ENCODE measurements at regions not wholly inside any gene's neighbourhood (a gene's known extent, or its start where the extent isn't known, plus 50 kb on each side); places are given as distances from the start of the nearest gene placed in this dataset.

DNA sequence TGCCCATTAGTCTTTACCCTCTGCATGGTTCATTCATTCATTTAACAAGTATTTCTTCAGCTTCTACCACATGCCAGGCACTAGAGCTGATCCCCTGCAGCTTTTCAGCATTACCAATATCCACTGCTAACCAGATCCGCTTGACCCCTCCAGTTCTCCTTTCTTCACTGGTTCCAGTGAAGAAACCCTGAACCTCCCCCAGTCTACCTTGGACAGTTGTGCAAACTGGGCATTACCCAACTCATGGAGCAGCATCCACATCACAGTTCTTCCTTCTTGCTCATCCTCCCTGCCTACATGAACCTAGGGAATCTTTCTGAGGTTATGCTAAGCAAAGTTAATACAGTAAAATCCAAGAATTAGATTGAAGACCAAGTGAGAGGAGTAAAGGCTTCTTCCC lies 78.7 kb upstream of the SERP2 start:
- H3K27me3 Mint-ChIP-seq (ENCODE audit: low read depth), result peaks cover 16% of the 10 kb centered on the region
- no peak for DNase-seq (ENCODE audit: low spot score)
- peaks cover 20% of the 10 kb centered on the region for H3K4me1 Mint-ChIP-seq (ENCODE audit: low read depth)
- no peak overlapping the region for H3K4me3 Mint-ChIP-seq
- H3K36me3 Mint-ChIP-seq (ENCODE audit: low read depth), result no peaks in the 10 kb centered on the region
- H3K27ac Mint-ChIP-seq, result no peak overlapping the region
- H3K9me3 Mint-ChIP-seq, result no peaks in the 10 kb centered on the region

DNA sequence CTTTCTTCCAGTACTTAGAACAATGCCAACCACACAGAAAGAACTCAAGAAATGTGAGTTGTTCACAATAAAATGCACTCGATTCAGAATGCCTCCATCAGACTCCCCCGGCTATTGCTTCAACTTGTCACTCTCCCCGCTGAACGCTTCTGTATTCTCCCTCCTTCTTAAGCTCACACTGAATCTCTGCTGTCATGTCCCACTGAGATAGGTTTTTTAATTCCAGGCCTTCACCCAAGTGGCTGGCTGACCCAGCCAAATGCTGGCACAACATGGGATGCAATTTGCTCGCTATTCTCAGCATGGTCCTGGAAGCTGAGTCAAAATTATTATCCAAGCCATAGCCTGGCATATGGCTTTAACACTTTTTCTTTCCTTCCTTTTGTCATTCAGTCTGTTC lies 76.8 kb upstream of the SERP2 start:
- no peak overlapping the region for H3K27ac Mint-ChIP-seq
- H3K4me3 Mint-ChIP-seq, result no peak overlapping the region
- DNase-seq (ENCODE audit: low spot score), result no peak
- H3K36me3 Mint-ChIP-seq (ENCODE audit: low read depth), result no peaks in the 10 kb centered on the region
- peaks cover 2% of the 10 kb centered on the region for H3K27me3 Mint-ChIP-seq (ENCODE audit: low read depth)
- H3K4me1 Mint-ChIP-seq (ENCODE audit: low read depth), result peaks cover 28% of the 10 kb centered on the region
- H3K9me3 Mint-ChIP-seq, result no peaks in the 10 kb centered on the region

DNA sequence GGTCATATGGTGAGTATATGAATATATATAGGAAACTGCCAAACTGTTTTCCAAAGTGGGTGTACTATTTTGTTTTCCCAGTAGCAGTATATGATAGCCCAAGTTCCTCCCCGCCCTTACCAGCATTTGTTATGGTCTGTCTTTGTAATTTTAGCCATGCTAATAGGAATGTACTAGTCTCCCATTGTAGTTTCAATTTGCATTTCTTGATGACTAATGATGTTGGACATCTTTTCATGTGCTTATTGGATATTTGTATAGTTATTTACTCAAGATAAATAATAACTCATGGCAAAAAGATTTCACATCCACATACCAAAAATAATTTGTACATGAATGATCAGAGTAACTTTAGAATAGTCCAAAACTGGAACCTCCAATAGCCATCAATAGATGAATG lies 75.3 kb upstream of the SERP2 start:
- Mint-ChIP-seq H3K36me3 (ENCODE audit: low read depth) (no peaks in the 10 kb centered on the region), H3K27ac (no peak overlapping the region), H3K4me1 (ENCODE audit: low read depth) (peaks cover 24% of the 10 kb centered on the region), H3K4me3 (no peak overlapping the region), H3K9me3 (no peaks in the 10 kb centered on the region), H3K27me3 (ENCODE audit: low read depth) (peaks cover 2% of the 10 kb centered on the region)
- DNase-seq (ENCODE audit: low spot score), result no peak

DNA sequence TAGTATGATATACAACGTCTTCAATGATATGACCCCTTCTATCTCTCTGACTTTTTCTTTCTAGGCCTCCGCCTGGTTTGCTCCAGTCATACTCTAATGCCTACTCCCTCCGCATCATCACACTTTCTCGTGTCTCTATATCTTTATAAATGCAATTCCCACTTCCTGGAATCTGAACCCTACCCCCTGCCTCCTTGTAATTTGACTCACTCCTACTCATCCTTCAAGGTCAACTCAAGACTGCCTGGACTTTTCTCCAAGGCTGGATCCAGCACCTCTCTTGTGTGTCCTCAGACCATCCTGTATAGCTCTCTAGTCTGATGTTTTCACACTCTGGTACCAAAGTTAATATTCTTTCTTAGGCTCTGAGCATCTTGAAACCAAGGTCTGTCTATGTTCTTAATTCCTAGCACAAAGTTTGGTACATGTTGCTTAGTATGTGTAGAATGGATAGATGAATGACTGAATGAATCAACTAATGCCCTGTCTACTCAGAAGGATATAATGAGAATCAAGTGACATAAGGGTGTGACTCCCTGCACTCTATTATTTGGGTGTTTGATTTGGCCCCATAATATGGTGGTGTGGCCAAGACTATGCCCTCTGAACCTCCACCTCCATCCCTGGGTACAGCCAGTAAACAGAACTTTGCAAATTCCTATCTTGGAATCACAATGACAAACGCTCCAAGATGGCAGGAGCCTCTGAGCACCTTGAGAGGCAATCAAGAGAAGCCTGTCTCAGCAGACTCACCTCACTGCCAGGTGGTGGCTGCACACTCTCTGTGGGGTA lies 74.3 kb upstream of the SERP2 start:
- peaks cover 17% of the 10 kb centered on the region for H3K4me1 Mint-ChIP-seq (ENCODE audit: low read depth)
- H3K27me3 Mint-ChIP-seq (ENCODE audit: low read depth), result peaks cover 2% of the 10 kb centered on the region
- no peak overlapping the region for H3K27ac Mint-ChIP-seq
- no peaks in the 10 kb centered on the region for H3K9me3 Mint-ChIP-seq
- no peak for DNase-seq (ENCODE audit: low spot score)
- H3K4me3 Mint-ChIP-seq, result no peak overlapping the region
- H3K36me3 Mint-ChIP-seq (ENCODE audit: low read depth), result no peaks in the 10 kb centered on the region

DNA sequence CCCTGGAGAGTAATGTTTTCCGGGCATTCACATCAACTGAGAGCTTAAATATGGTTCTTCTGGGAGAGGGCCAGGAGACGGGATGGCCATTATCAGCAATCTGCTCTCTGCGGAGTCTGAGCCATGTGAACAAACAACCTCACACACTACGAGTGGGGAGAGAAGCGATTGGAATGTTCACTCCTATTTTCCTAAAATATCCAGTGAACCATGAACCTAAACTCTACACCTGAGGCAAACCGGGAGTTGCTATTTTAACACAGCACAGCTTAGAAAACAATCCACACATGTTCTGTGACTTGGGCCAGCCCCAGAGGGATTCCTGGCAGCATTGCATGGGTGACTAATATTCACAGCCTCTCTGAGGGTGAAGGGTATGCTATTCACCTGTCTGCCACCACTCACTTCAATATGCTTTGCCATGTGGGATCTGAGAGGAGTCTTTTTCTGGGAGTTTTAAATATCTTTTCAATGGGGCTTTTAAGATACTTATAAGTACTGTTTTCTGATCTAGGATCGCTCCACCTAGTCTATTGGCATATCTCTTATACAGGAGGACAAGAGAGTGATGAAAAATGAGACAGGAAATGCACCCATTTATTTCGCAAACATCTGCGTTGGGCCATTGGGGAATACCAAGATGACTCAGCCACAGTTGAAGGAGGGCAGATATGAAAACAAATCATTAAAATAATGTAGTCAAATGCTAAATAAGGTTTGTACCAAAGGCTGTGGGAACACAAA lies 72.6 kb upstream of the SERP2 start:
- no peak for DNase-seq (ENCODE audit: low spot score)
- no peak overlapping the region for H3K4me3 Mint-ChIP-seq
- no peak overlapping the region for H3K27ac Mint-ChIP-seq
- H3K36me3 Mint-ChIP-seq (ENCODE audit: low read depth), result no peaks in the 10 kb centered on the region
- peaks cover 13% of the 10 kb centered on the region for H3K4me1 Mint-ChIP-seq (ENCODE audit: low read depth)
- peaks cover 5% of the 10 kb centered on the region for H3K27me3 Mint-ChIP-seq (ENCODE audit: low read depth)
- H3K9me3 Mint-ChIP-seq, result no peaks in the 10 kb centered on the region

DNA sequence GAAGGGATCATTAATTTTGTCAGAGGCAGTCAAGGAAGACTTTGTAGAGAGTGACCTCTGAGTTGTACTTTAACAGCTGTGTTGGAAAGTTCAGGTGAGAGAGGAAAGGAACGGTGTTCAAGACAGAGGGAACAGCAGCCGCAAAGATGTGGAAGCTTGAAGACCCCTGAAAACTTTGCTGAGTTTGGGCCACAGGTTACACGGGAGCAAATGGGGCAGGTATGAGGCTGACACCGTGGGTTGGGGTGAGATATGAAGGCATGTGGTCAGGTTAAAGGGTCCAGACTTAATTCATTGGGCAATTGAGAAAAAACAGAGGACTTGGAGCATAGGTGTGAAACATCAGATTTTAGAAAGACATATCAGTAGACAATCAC lies 72.0 kb upstream of the SERP2 start:
- peaks cover 13% of the 10 kb centered on the region for H3K4me1 Mint-ChIP-seq (ENCODE audit: low read depth)
- no peak for DNase-seq (ENCODE audit: low spot score)
- no peaks in the 10 kb centered on the region for H3K9me3 Mint-ChIP-seq
- peaks cover 6% of the 10 kb centered on the region for H3K27me3 Mint-ChIP-seq (ENCODE audit: low read depth)
- H3K36me3 Mint-ChIP-seq (ENCODE audit: low read depth), result no peaks in the 10 kb centered on the region
- no peak overlapping the region for H3K27ac Mint-ChIP-seq
- no peak overlapping the region for H3K4me3 Mint-ChIP-seq

DNA sequence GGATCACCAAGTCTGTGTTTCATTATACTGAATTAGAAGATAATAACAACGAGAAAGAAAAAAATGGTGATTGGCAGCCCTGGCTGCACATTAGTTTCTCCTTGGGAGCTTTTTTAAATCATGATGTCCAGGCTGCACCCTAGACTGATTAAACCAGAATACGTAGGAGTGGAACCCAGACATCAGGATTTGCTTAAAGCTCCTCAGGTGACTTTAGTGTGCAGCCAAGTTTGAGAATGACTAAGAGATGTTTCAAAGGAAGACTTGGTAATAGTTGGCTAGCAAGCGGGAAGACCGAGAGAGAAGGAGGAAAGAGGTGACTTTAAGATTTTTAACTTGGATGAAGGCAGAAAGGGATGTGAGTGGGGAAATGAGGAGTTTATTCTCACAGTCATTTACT lies 71.4 kb upstream of the SERP2 start:
- Mint-ChIP-seq H3K4me3 (no peak overlapping the region), H3K9me3 (no peaks in the 10 kb centered on the region), H3K27ac (no peak overlapping the region), H3K36me3 (ENCODE audit: low read depth) (no peaks in the 10 kb centered on the region), H3K27me3 (ENCODE audit: low read depth) (peaks cover 10% of the 10 kb centered on the region), H3K4me1 (ENCODE audit: low read depth) (peaks cover 13% of the 10 kb centered on the region)
- DNase-seq (ENCODE audit: low spot score), result no peak

DNA sequence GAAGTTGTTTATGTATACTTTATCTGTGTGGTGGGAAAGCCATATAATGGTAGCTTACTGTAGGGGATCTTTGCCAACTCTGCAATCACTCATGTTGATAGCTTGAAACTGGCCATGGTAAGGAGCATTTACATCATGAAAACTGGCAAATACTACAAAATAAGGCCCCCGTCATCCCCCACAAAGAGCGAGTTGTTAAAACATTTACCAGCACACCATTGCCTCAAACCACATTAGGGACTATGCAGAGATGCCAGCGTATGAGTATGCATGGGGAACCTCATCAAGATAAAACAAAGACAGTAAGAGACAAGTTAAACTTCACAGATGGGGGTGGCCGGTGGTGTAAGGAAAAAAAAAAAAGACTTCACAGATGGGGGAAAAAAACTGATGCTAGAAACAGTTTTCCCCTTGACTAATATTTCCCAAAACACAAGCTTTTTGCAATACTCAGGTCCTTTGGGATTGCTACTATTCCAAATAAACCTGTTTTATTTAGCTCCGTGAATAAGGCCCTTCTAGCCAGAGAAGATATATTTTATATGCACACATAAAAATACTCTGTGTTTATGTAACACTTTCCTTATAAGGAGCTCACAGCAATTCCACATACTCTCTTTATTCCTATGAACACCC lies 70.6 kb upstream of the SERP2 start:
- Mint-ChIP-seq H3K36me3 (ENCODE audit: low read depth) (no peaks in the 10 kb centered on the region), H3K27ac (no peak overlapping the region)
- no peak for DNase-seq (ENCODE audit: low spot score)

DNA sequence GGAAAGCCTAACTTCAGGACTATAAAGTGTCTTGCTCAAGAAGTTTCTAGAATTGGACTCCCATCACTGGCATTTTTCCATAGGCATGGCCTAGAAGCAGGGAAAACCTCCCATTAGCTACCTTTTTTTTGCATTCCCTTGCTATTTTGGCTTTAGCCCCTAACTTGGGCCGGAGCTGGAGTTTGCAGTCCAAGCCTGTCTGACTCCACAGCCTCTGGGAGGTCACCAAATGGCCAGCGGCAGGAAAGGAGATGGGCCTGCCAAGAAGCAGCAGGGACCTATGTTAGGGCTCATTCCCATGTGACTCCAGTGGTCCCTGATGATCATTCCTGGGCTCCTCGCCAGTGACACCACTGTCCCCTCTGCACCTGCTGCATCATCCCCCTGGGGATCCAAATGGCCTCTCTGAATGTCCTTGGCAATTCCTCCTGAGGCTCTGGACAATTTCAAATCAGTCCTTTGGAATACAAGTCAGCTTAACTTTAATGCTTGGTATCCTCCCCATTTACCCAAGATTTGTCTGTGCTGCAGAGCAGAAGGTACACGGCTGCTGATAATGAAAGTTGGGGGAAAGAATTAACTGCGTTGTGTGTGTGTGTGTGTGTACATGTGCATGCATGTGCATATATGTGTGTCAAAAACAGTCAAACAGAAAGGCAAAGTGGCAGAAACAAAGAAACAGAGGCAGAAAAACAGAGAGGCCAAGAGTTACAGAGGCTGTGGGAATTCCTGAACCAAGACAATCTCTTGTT lies 69.8 kb upstream of the SERP2 start:
- Mint-ChIP-seq H3K9me3 (no peaks in the 10 kb centered on the region), H3K4me1 (ENCODE audit: low read depth) (peaks cover 13% of the 10 kb centered on the region), H3K27me3 (ENCODE audit: low read depth) (peaks cover 13% of the 10 kb centered on the region), H3K27ac (no peak overlapping the region), H3K36me3 (ENCODE audit: low read depth) (no peaks in the 10 kb centered on the region), H3K4me3 (no peak overlapping the region)
- DNase-seq (ENCODE audit: low spot score), result no peak

More for the DNA sequence above, 70.6 kb upstream of the SERP2 start:
- H3K27me3 Mint-ChIP-seq (ENCODE audit: low read depth), result peaks cover 13% of the 10 kb centered on the region
- peaks cover 13% of the 10 kb centered on the region for H3K4me1 Mint-ChIP-seq (ENCODE audit: low read depth)
- no peaks in the 10 kb centered on the region for H3K9me3 Mint-ChIP-seq
- no peak overlapping the region for H3K4me3 Mint-ChIP-seq

DNA sequence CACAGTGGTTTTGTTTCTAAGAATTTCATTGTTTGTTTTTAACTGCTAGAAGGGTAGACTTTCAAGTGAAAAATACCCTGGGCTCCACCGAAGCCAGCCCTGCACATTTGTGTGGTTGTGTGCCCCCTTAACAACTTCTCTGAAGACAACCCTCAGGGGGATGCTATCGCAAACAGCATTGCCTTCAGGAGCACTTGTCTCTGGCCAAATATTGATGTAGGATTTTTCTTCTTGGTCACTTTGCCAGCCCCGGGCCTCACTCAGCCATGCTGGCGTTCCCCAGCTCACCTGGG lies 69.2 kb upstream of the SERP2 start:
- no peaks in the 10 kb centered on the region for H3K36me3 Mint-ChIP-seq (ENCODE audit: low read depth)
- no peak overlapping the region for H3K4me3 Mint-ChIP-seq
- H3K9me3 Mint-ChIP-seq, result no peaks in the 10 kb centered on the region
- no peak for DNase-seq (ENCODE audit: low spot score)
- H3K27me3 Mint-ChIP-seq (ENCODE audit: low read depth), result peaks cover 15% of the 10 kb centered on the region
- H3K27ac Mint-ChIP-seq, result no peak overlapping the region
- peaks cover 13% of the 10 kb centered on the region for H3K4me1 Mint-ChIP-seq (ENCODE audit: low read depth)

DNA sequence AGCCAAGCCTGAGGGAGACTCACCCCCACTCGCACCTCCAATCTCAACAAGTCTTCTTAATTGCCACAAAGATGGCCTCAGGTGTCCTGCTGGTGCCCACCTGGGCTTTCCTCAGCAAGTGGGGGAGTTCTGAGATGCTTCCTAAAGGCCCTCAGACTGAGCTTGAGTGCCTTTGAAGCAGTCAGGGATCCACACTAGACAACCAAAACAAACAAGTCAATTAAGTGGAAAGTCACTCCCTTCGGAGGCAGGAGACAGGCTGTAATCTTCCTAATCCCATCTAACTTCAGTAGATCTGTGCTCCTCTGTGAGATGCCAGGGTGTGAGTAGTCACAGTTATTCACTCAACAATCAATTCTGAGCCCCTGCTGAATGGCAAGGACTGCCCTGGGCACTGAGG lies 68.3 kb upstream of the SERP2 start:
- no peak for DNase-seq (ENCODE audit: low spot score)
- H3K4me3 Mint-ChIP-seq, result no peak overlapping the region
- H3K9me3 Mint-ChIP-seq, result no peaks in the 10 kb centered on the region
- no peak overlapping the region for H3K27ac Mint-ChIP-seq
- H3K27me3 Mint-ChIP-seq (ENCODE audit: low read depth), result peaks cover 19% of the 10 kb centered on the region
- H3K4me1 Mint-ChIP-seq (ENCODE audit: low read depth), result peaks cover 13% of the 10 kb centered on the region
- H3K36me3 Mint-ChIP-seq (ENCODE audit: low read depth), result no peaks in the 10 kb centered on the region

DNA sequence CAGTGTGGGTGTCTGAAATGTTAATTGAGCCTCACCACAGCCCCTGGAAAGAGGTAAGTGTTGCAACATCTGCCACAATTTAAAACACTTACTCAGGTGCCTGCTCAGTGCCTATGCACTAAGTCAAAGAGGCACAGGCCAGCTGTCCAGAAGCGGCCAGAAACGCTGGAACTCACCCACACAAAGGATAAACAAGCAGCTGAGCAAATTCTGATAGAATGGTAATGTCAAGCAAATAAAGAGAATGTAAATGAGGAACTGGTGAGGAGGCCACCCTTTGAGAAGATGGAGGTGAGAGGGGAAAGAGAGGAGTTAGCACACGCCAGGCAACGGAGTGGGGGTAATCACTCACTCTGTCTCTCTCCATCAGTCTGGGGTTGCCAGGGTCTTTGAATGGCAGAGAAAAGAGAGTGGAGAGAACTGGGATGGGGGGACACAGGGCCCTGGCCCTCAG lies 67.7 kb upstream of the SERP2 start:
- no peak overlapping the region for H3K27ac Mint-ChIP-seq

DNA sequence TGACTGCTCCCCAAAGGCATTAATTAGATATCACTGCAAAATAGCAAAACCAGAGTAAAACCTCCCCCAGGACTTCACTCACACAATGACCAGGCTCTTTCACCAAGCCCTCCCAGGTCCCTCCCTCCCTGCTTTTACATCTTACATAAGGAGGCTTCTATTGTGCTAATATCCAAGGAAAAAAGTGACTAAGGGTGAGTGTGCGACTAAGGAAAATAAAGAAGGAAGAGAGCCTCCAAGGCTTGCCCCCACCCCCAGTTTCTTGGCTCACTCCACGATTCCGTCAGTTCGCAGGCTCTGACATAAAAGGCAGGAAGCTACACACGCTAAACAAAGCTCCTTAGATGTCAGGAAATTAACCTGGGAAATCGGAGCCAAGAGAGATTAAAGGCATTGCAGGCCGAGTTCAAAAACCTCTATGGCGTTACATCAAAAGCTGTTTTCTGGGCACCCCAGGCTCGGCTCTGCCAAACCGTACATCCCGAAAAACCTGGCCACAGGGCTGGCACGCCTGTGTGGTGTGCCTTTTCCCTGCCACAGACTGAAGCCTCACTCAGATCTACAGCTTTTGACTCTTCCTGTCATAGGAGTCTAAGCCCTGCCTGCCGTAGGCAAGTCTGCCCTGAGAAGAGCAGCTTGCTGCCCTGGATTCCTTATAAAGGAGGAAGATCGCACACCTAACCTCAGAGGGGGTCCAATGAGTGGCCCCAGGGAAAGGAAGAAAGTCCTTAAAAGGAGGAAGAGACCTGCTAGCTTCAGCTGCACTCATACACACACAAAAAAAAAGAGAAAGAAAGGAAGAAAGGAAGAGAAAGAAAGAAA lies 67.0 kb upstream of the SERP2 start:
- peaks cover 6% of the 10 kb centered on the region for H3K4me1 Mint-ChIP-seq (ENCODE audit: low read depth)
- H3K9me3 Mint-ChIP-seq, result no peaks in the 10 kb centered on the region
- no peak overlapping the region for H3K27ac Mint-ChIP-seq
- no peak overlapping the region for H3K4me3 Mint-ChIP-seq
- DNase-seq (ENCODE audit: low spot score), result no peak
- peaks cover 22% of the 10 kb centered on the region for H3K27me3 Mint-ChIP-seq (ENCODE audit: low read depth)
- no peaks in the 10 kb centered on the region for H3K36me3 Mint-ChIP-seq (ENCODE audit: low read depth)

More for the DNA sequence above, 67.7 kb upstream of the SERP2 start:
- no peaks in the 10 kb centered on the region for H3K9me3 Mint-ChIP-seq
- H3K36me3 Mint-ChIP-seq (ENCODE audit: low read depth), result no peaks in the 10 kb centered on the region
- H3K4me1 Mint-ChIP-seq (ENCODE audit: low read depth), result peaks cover 12% of the 10 kb centered on the region
- no peak overlapping the region for H3K4me3 Mint-ChIP-seq
- no peak for DNase-seq (ENCODE audit: low spot score)
- peaks cover 19% of the 10 kb centered on the region for H3K27me3 Mint-ChIP-seq (ENCODE audit: low read depth)

Measured in T-helper 2 cell treated with Interferon-gamma antibody and Interleukin-4, amounts not matched to agents 5 μg/mL and 100 μg/mL, for 36 hours (primary cell).